NCI-H2171 treated with DMSO at 0.1 percent for 48 hours (cell line): ENCODE measurements at regions not wholly inside any gene's neighbourhood (a gene's known extent, or its start where the extent isn't known, plus 50 kb on each side); places are given as distances from the start of the nearest gene placed in this dataset.
A peak's percentile ranks its signal among the peaks of the same experiment; 100 is the strongest.
"Not testable (repeated sequence)": the region's sequence is repeated elsewhere in the genome, so short reads cannot be mapped to it uniquely, and the experiment has no call there.

Experiments
- DNase-seq: peaks from one replicate; lab custom pipeline; 2025; lab: John Stamatoyannopoulos, UW

GRCh38 chr2:242049492-242049891 lies 180.0 kb downstream of the RTP5 start:
- DNase-seq: not testable (repeated sequence)

- no peak for DNase-seq
These were observed 181.9 kb downstream of the RTP5 start for GRCh38 chr2:242051463-242051862.

GRCh38 chr2:242052421-242052820 lies 182.9 kb downstream of the RTP5 start:
- no peak for DNase-seq

GRCh38 chr2:242053921-242054320 lies 184.4 kb downstream of the RTP5 start:
- no peak for DNase-seq

- no peak for DNase-seq
These were observed 184.9 kb downstream of the RTP5 start for GRCh38 chr2:242054406-242054805.

GRCh38 chr2:242054881-242055801 lies 185.6 kb downstream of the RTP5 start:
- DNase-seq: no peak

- DNase-seq: no peak
These were observed 186.5 kb downstream of the RTP5 start for GRCh38 chr2:242056026-242056425.

GRCh38 chr2:242056785-242057184 lies 187.3 kb downstream of the RTP5 start:
- no peak for DNase-seq

GRCh38 chr2:242057379-242058040 lies 188.0 kb downstream of the RTP5 start:
- no peak for DNase-seq

- DNase-seq: no peak
These were observed 188.7 kb downstream of the RTP5 start for GRCh38 chr2:242058116-242058680.

GRCh38 chr2:242059566-242059965 lies 190.0 kb downstream of the RTP5 start:
- no peak for DNase-seq

- DNase-seq: no peak
These were observed 190.8 kb downstream of the RTP5 start for GRCh38 chr2:242060212-242060835.

- DNase-seq: not testable (repeated sequence)
These were observed 192.4 kb downstream of the RTP5 start for GRCh38 chr2:242061930-242062329.

GRCh38 chr2:242063436-242063835 lies 193.9 kb downstream of the RTP5 start:
- no peak for DNase-seq

GRCh38 chr2:242063850-242064249 lies 194.3 kb downstream of the RTP5 start:
- no peak for DNase-seq

GRCh38 chr2:242064364-242065250 lies 195.1 kb downstream of the RTP5 start:
- no peak for DNase-seq

- DNase-seq: no peak
These were observed 195.9 kb downstream of the RTP5 start for GRCh38 chr2:242065426-242065825.

- no peak for DNase-seq
These were observed 199.5 kb downstream of the RTP5 start for GRCh38 chr2:242069018-242069417.

GRCh38 chr2:242069938-242070395 lies 200.4 kb downstream of the RTP5 start:
- DNase-seq: not testable (repeated sequence)

- peak; percentile 15 for DNase-seq
These were observed 201.2 kb downstream of the RTP5 start for GRCh38 chr2:242070726-242071125.

GRCh38 chr2:242071377-242071776 lies 201.8 kb downstream of the RTP5 start:
- not testable (repeated sequence) for DNase-seq
